AG04449 (cell line): ENCODE measurements at regions not wholly inside any gene's neighbourhood (a gene's known extent, or its start where the extent isn't known, plus 50 kb on each side); places are given as distances from the start of the nearest gene placed in this dataset.

Source experiments
- CTCF ChIA-PET: fragments of 350-600 bp; formaldehyde crosslinking; extraction: SDS; loops from one replicate; lab custom pipeline; 2021; ENCODE audit warnings: antibody characterized with exemption; lab: Yijun Ruan, JAX
- POLR2A ChIA-PET: fragments of 400-600, 350-600 bp; formaldehyde crosslinking; extraction: SDS; loops from one replicate; lab custom pipeline; 2020; ENCODE audit warnings: antibody characterized with exemption, inconsistent platforms; lab: Yijun Ruan, JAX
- DNase-seq: peaks from one replicate; pipeline ENCODE4 v3.0.0-alpha.2; 2010; ENCODE audit warnings: low read depth, low spot score
- H3K4me3 ChIP-seq: 2 replicates; pipeline ENCODE4 v1.5.1; 2011; ENCODE audit warnings: low read depth, mild to moderate bottlenecking, control low read depth, low read length
- CTCF ChIP-seq: IDR thresholded peaks from one replicate; pipeline ENCODE4 v1.5.1; 2011; ENCODE audit warnings: mild to moderate bottlenecking, moderate library complexity, low read length, control low read depth, inconsistent platforms; ENCODE audit not compliant: insufficient read depth; ENCODE audit errors: missing control alignments

- ChIA-PET POLR2A (no interaction called here), CTCF (interaction anchor here (1.1 to 4.1 kb wide), 8 partner anchors 8 to 140 kb away, joined by 3 to 25 read pairs (median 10); no protein-coding TSS in a partner anchor)
Observed at GRCh38 chr1:231092380-231092779, 52.3 kb upstream of the FAM89A start.

GRCh38 chr1:231091831-231092301 is 51.8 kb upstream of the FAM89A start:
- H3K4me3 ChIP-seq, result no peak overlapping the region
- POLR2A ChIA-PET, result no interaction called here
- CTCF ChIA-PET, result interaction anchor here (1.1 to 4.1 kb wide), 6 partner anchors 7 to 140 kb away, joined by 3 to 25 read pairs (median 14); no protein-coding TSS in a partner anchor
- no peak for DNase-seq
- peak; percentile 52 for TF ChIP-seq CTCF

More at GRCh38 chr1:231092380-231092779, 52.3 kb upstream of the FAM89A start:
- no peak for DNase-seq
- TF ChIP-seq CTCF, result no peak
- no peak overlapping the region for H3K4me3 ChIP-seq

GRCh38 chr1:231091415-231091814 is 51.4 kb upstream of the FAM89A start:
- TF ChIP-seq CTCF, result no peak
- CTCF ChIA-PET, result interaction anchor here (0.8 to 4.1 kb wide), 7 partner anchors 7 to 292 kb away, joined by 3 to 25 read pairs (median 4); no protein-coding TSS in a partner anchor
- DNase-seq, result no peak
- POLR2A ChIA-PET, result no interaction called here
- no peak overlapping the region for H3K4me3 ChIP-seq
